ENCODE measurements at regions not wholly inside any gene's neighbourhood (a gene's known extent, or its start where the extent isn't known, plus 50 kb on each side); places are given as distances from the start of the nearest gene placed in this dataset.

GRCh38 chr6:93918258-93918657, 498.9 kb upstream of the EPHA7 start:
- Mint-ChIP-seq H3K4me1 (peaks cover 7% of the 10 kb centered on the region), H3K27me3 (ENCODE audit: insufficient read depth, low read depth) (no peaks in the 10 kb centered on the region), H3K27ac (no peak overlapping the region), H3K4me3 (no peak overlapping the region), H3K36me3 (no peaks in the 10 kb centered on the region), H3K9me3 (peaks cover 2% of the 10 kb centered on the region)
- no peaks in the 10 kb centered on the region for H3K36me3 ChIP-seq
- H3K9me3 ChIP-seq (ENCODE audit: low read depth) = no peaks in the 10 kb centered on the region
- no peak overlapping the region for H3K27ac ChIP-seq
- TF ChIP-seq EZH2phosphoT487 (IDR thresholded peaks at IDR 0.05) (no peak), EZH2 (IDR thresholded peaks at IDR 0.05) (no peak)
- TF ChIP-seq, protein P1, sequence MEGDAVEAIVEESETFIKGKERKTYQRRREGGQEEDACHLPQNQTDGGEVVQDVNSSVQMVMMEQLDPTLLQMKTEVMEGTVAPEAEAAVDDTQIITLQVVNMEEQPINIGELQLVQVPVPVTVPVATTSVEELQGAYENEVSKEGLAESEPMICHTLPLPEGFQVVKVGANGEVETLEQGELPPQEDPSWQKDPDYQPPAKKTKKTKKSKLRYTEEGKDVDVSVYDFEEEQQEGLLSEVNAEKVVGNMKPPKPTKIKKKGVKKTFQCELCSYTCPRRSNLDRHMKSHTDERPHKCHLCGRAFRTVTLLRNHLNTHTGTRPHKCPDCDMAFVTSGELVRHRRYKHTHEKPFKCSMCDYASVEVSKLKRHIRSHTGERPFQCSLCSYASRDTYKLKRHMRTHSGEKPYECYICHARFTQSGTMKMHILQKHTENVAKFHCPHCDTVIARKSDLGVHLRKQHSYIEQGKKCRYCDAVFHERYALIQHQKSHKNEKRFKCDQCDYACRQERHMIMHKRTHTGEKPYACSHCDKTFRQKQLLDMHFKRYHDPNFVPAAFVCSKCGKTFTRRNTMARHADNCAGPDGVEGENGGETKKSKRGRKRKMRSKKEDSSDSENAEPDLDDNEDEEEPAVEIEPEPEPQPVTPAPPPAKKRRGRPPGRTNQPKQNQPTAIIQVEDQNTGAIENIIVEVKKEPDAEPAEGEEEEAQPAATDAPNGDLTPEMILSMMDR (IDR thresholded peaks at IDR 0.05) = no peak
- H3K27me3 ChIP-seq = no peaks in the 10 kb centered on the region
- H2AFZ ChIP-seq (replicated peaks) = no peak overlapping the region
- no peaks in the 10 kb centered on the region for H3K4me1 ChIP-seq
- H3K9ac ChIP-seq = no peak overlapping the region
- H3K4me3 ChIP-seq = no peak overlapping the region
- no peaks in the 10 kb centered on the region for H3F3A ChIP-seq (ENCODE audit: low read depth)
- no peaks in the 10 kb centered on the region for H3K79me2 ChIP-seq (ENCODE audit: low read depth)
- H3K4me2 ChIP-seq = no peak overlapping the region
- no peaks in the 10 kb centered on the region for H4K20me1 ChIP-seq (ENCODE audit: low read depth)
- DNase-seq (ENCODE audit: low spot score) = no peak

- Histone ChIP-seq H3K9me3 (ENCODE audit: low read depth) (no peaks in the 10 kb centered on the region), H3F3A (ENCODE audit: low read depth) (no peaks in the 10 kb centered on the region), H3K36me3 (no peaks in the 10 kb centered on the region), H3K4me1 (no peaks in the 10 kb centered on the region), H3K79me2 (ENCODE audit: low read depth) (no peaks in the 10 kb centered on the region), H2AFZ (replicated peaks) (no peak overlapping the region), H3K9ac (no peak overlapping the region), H3K27ac (no peak overlapping the region), H3K4me3 (no peak overlapping the region), H3K27me3 (no peaks in the 10 kb centered on the region), H4K20me1 (ENCODE audit: low read depth) (no peaks in the 10 kb centered on the region), H3K4me2 (no peak overlapping the region)
- Mint-ChIP-seq H3K9me3 (peaks cover 2% of the 10 kb centered on the region), H3K36me3 (no peaks in the 10 kb centered on the region), H3K27ac (no peak overlapping the region), H3K4me1 (peaks cover 7% of the 10 kb centered on the region), H3K4me3 (no peak overlapping the region), H3K27me3 (ENCODE audit: insufficient read depth, low read depth) (no peaks in the 10 kb centered on the region)
- no peak for TF ChIP-seq EZH2phosphoT487 (IDR thresholded peaks at IDR 0.05)
- no peak for TF ChIP-seq EZH2 (IDR thresholded peaks at IDR 0.05)
- TF ChIP-seq, protein P1 (IDR thresholded peaks at IDR 0.05) = no peak
- no peak for DNase-seq (ENCODE audit: low spot score)
Observed at GRCh38 chr6:93917216-93917615, 497.9 kb upstream of the EPHA7 start.

GRCh38 chr6:93916716-93917115, 497.4 kb upstream of the EPHA7 start:
- no peak overlapping the region for H3K27ac Mint-ChIP-seq
- H3K36me3 Mint-ChIP-seq = no peaks in the 10 kb centered on the region
- H3K4me1 ChIP-seq = no peaks in the 10 kb centered on the region
- no peak overlapping the region for H3K27ac ChIP-seq
- DNase-seq (ENCODE audit: low spot score) = no peak
- no peak overlapping the region for H3K4me2 ChIP-seq
- no peaks in the 10 kb centered on the region for H4K20me1 ChIP-seq (ENCODE audit: low read depth)
- peaks cover 2% of the 10 kb centered on the region for H3K9me3 Mint-ChIP-seq
- no peak for TF ChIP-seq EZH2phosphoT487 (IDR thresholded peaks at IDR 0.05)
- no peak for TF ChIP-seq EZH2 (IDR thresholded peaks at IDR 0.05)
- TF ChIP-seq, protein P1 (IDR thresholded peaks at IDR 0.05) = no peak
- no peaks in the 10 kb centered on the region for H3K79me2 ChIP-seq (ENCODE audit: low read depth)
- no peak overlapping the region for H3K4me3 ChIP-seq
- H2AFZ ChIP-seq (replicated peaks) = no peak overlapping the region
- no peaks in the 10 kb centered on the region for H3F3A ChIP-seq (ENCODE audit: low read depth)
- peaks cover 4% of the 10 kb centered on the region for H3K4me1 Mint-ChIP-seq
- no peaks in the 10 kb centered on the region for H3K9me3 ChIP-seq (ENCODE audit: low read depth)
- no peak overlapping the region for H3K9ac ChIP-seq
- H3K36me3 ChIP-seq = no peaks in the 10 kb centered on the region
- H3K27me3 Mint-ChIP-seq (ENCODE audit: insufficient read depth, low read depth) = no peaks in the 10 kb centered on the region
- no peak overlapping the region for H3K4me3 Mint-ChIP-seq
- H3K27me3 ChIP-seq = no peaks in the 10 kb centered on the region

All from neural progenitor cell (in vitro differentiated cells).